ENCODE measurements at regions not wholly inside any gene's neighbourhood (a gene's known extent, or its start where the extent isn't known, plus 50 kb on each side); places are given as distances from the start of the nearest gene placed in this dataset.
A peak's percentile ranks its signal among the peaks of the same experiment; 100 is the strongest.

- peak; percentile 61 to 62 for DNase-seq (ENCODE audit: low read depth in 2 of 2)
Observed at GRCh38 chr4:27836523-27836922, 975.9 kb downstream of the STIM2 start.

- no peak for DNase-seq (ENCODE audit: low read depth in 2 of 2)
Observed at GRCh38 chr4:27843776-27844175, 983.1 kb downstream of the STIM2 start.

- DNase-seq (ENCODE audit: low read depth in 2 of 2): peak; percentile 84 to 85
Observed at GRCh38 chr4:27844376-27844775, 983.7 kb downstream of the STIM2 start.

- no peak for DNase-seq (ENCODE audit: low read depth in 2 of 2)
Observed at GRCh38 chr4:27846951-27847350, 986.3 kb downstream of the STIM2 start.

- DNase-seq (ENCODE audit: low read depth in 2 of 2): peak in 1 of 2 experiments; percentile 36
Observed at GRCh38 chr4:27861381-27861787, 1000.7 kb downstream of the STIM2 start.

- DNase-seq (ENCODE audit: low read depth in 2 of 2): peak; percentile 36
Observed at GRCh38 chr4:27861802-27862201, 1001.2 kb downstream of the STIM2 start.

GRCh38 chr4:27873596-27873995 lies 1013.0 kb downstream of the STIM2 start:
- no peak for DNase-seq (ENCODE audit: low read depth in 2 of 2)

- DNase-seq (ENCODE audit: low read depth in 2 of 2): no peak
Observed at GRCh38 chr4:27881705-27882104, 1021.1 kb downstream of the STIM2 start.

GRCh38 chr4:27886120-27886519 lies 1025.5 kb downstream of the STIM2 start:
- DNase-seq (ENCODE audit: low read depth in 2 of 2): peak; percentile 15 to 21

- no peak for DNase-seq (ENCODE audit: low read depth in 2 of 2)
Observed at GRCh38 chr4:27887646-27888045, 1027.0 kb downstream of the STIM2 start.

- DNase-seq (ENCODE audit: low read depth in 2 of 2): no peak
Observed at GRCh38 chr4:27888505-27888904, 1027.9 kb downstream of the STIM2 start.

- DNase-seq (ENCODE audit: low read depth in 2 of 2): no peak
Observed at GRCh38 chr4:27894951-27895350, 1034.3 kb downstream of the STIM2 start.

GRCh38 chr4:27908356-27908755 lies 1047.7 kb downstream of the STIM2 start:
- no peak for DNase-seq (ENCODE audit: low read depth in 2 of 2)

- DNase-seq (ENCODE audit: low read depth in 2 of 2): no peak
Observed at GRCh38 chr4:27910227-27910626, 1049.6 kb downstream of the STIM2 start.

- DNase-seq (ENCODE audit: low read depth in 2 of 2): no peak
Observed at GRCh38 chr4:27911047-27911446, 1050.4 kb downstream of the STIM2 start.

- DNase-seq (ENCODE audit: low read depth in 2 of 2): no peak
Observed at GRCh38 chr4:27913738-27914137, 1053.1 kb downstream of the STIM2 start.

- no peak for DNase-seq (ENCODE audit: low read depth in 2 of 2)
Observed at GRCh38 chr4:27915822-27916221, 1055.2 kb downstream of the STIM2 start.

- DNase-seq (ENCODE audit: low read depth in 2 of 2): no peak
Observed at GRCh38 chr4:27916452-27917184, 1056.0 kb downstream of the STIM2 start.

- DNase-seq (ENCODE audit: low read depth in 2 of 2): no peak
Observed at GRCh38 chr4:27917381-27917780, 1056.7 kb downstream of the STIM2 start.

- DNase-seq (ENCODE audit: low read depth in 2 of 2): peak; percentile 13 to 15
Observed at GRCh38 chr4:27921231-27921630, 1060.6 kb downstream of the STIM2 start.

GRCh38 chr4:27928761-27929540 lies 1068.3 kb downstream of the STIM2 start:
- no peak for DNase-seq (ENCODE audit: low read depth in 2 of 2)

- DNase-seq (ENCODE audit: low read depth in 2 of 2): no peak
Observed at GRCh38 chr4:27930291-27930690, 1069.7 kb downstream of the STIM2 start.

GRCh38 chr4:27930976-27931375 lies 1070.3 kb downstream of the STIM2 start:
- no peak for DNase-seq (ENCODE audit: low read depth in 2 of 2)

Data from fibroblast of skin of left quadriceps (primary cell).